ENCODE measurements at regions not wholly inside any gene's neighbourhood (a gene's known extent, or its start where the extent isn't known, plus 50 kb on each side); places are given as distances from the start of the nearest gene placed in this dataset.

GRCh38 chr13:110798081-110798994, 84.8 kb downstream of the ING1 start:
- in situ Hi-C loops (cut with MboI; ENCODE audit: low pct_unique_long_range_greater_than_20kb in 2 of 9, low sequenced_read_pairs in 9 of 9, unreplicated experiment in 9 of 9), result no loop called here
- WGBS, 10 experiments, result 13 to 100% (median 89%) methylated on average over 1 to 12 of the region's 18 CpGs; no CpG with 5 or more reads in 2 of the 10 experiments
- ATAC-seq (replicated peaks in 6 of 8), result no peak
- Histone ChIP-seq H3K4me1 (replicated peaks in 1 of 2) (no peaks in the 10 kb centered on the region), H3K4me3 (no peak overlapping the region), H3K27ac (no peak overlapping the region)

- Histone ChIP-seq H3K4me3 (no peak overlapping the region), H3K27ac (no peak overlapping the region), H3K4me1 (replicated peaks in 1 of 2) (no peaks in the 10 kb centered on the region)
- 2 to 95% (median 86%) methylated on average over 1 to 15 of the region's 30 CpGs for WGBS, 10 experiments
- ATAC-seq (replicated peaks in 6 of 8), result peak in 3 of 8 experiments; percentile 78 to 88 (median 87)
- in situ Hi-C loops (cut with MboI; ENCODE audit: low pct_unique_long_range_greater_than_20kb in 2 of 9, low sequenced_read_pairs in 9 of 9, unreplicated experiment in 9 of 9), result loop anchor here in 1 of 9 experiments (25.0 kb wide), 1 partner anchor 212 kb away; no protein-coding TSS in a partner anchor
Observed at GRCh38 chr13:110799246-110800236, 86.0 kb downstream of the ING1 start.

GRCh38 chr13:110801044-110801443, 87.5 kb downstream of the ING1 start:
- in situ Hi-C loops (cut with MboI; ENCODE audit: low pct_unique_long_range_greater_than_20kb in 2 of 9, low sequenced_read_pairs in 9 of 9, unreplicated experiment in 9 of 9), result loop anchor here in 1 of 9 experiments (25.0 kb wide), 1 partner anchor 214 kb away; no protein-coding TSS in a partner anchor
- 0 to 100% (median 73%) methylated on average over 1 to 6 of the region's 7 CpGs; no CpG with 5 or more reads in 3 of the 10 experiments for WGBS, 10 experiments
- peak in 2 of 8 experiments; percentile 43 to 55 for ATAC-seq (replicated peaks in 6 of 8)

GRCh38 chr13:110802260-110802659, 88.8 kb downstream of the ING1 start:
- no peak for ATAC-seq (replicated peaks in 6 of 8)
- Histone ChIP-seq H3K4me1 (replicated peaks in 1 of 2) (no peaks in the 10 kb centered on the region), H3K4me3 (no peak overlapping the region), H3K27ac (no peak overlapping the region)
- 28 to 100% (median 91%) methylated on average over 2 to 5 of the region's 5 CpGs; no CpG with 5 or more reads in 1 of the 10 experiments for WGBS, 10 experiments
- in situ Hi-C loops (cut with MboI; ENCODE audit: low pct_unique_long_range_greater_than_20kb in 2 of 9, low sequenced_read_pairs in 9 of 9, unreplicated experiment in 9 of 9), result loop anchor here in 1 of 9 experiments (25.0 kb wide), 1 partner anchor 215 kb away; no protein-coding TSS in a partner anchor

More at GRCh38 chr13:110801044-110801443, 87.5 kb downstream of the ING1 start:
- no peak overlapping the region for H3K4me3 ChIP-seq
- H3K27ac ChIP-seq, result no peak overlapping the region
- no peaks in the 10 kb centered on the region for H3K4me1 ChIP-seq (replicated peaks in 1 of 2)

- in situ Hi-C loops (cut with MboI; ENCODE audit: low pct_unique_long_range_greater_than_20kb in 2 of 9, low sequenced_read_pairs in 9 of 9, unreplicated experiment in 9 of 9), result loop anchor here in 1 of 9 experiments (25.0 kb wide), 1 partner anchor 219 kb away; no protein-coding TSS in a partner anchor
- no peaks in the 10 kb centered on the region for H3K4me1 ChIP-seq (replicated peaks in 1 of 2)
- ATAC-seq (replicated peaks in 6 of 8), result no peak
- H3K4me3 ChIP-seq, result no peak overlapping the region
- 50 to 100% (median 60%) methylated on average over 1 to 2 of the region's 4 CpGs; no CpG with 5 or more reads in 5 of the 10 experiments for WGBS, 10 experiments
- H3K27ac ChIP-seq, result no peak overlapping the region
Observed at GRCh38 chr13:110806636-110807035, 93.1 kb downstream of the ING1 start.

- no peak overlapping the region for H3K27ac ChIP-seq
- no peak for ATAC-seq (replicated peaks in 6 of 8)
- no peaks in the 10 kb centered on the region for H3K4me1 ChIP-seq (replicated peaks in 1 of 2)
- in situ Hi-C loops (cut with MboI; ENCODE audit: low pct_unique_long_range_greater_than_20kb in 2 of 9, low sequenced_read_pairs in 9 of 9, unreplicated experiment in 9 of 9), result loop anchor here in 1 of 9 experiments (25.0 kb wide), 1 partner anchor 220 kb away; no protein-coding TSS in a partner anchor
- WGBS, 10 experiments, result 88 to 100% (median 100%) methylated on average over 1 of the region's 1 CpG; no CpG with 5 or more reads in 7 of the 10 experiments
- H3K4me3 ChIP-seq, result no peak overlapping the region
Observed at GRCh38 chr13:110807546-110807945, 94.0 kb downstream of the ING1 start.

- 0 to 87% (median 72%) methylated on average over 1 to 4 of the region's 4 CpGs for WGBS, 10 experiments
- Histone ChIP-seq H3K4me1 (replicated peaks in 1 of 2) (no peaks in the 10 kb centered on the region), H3K4me3 (no peak overlapping the region), H3K27ac (no peak overlapping the region)
- in situ Hi-C loops (cut with MboI; ENCODE audit: low pct_unique_long_range_greater_than_20kb in 2 of 9, low sequenced_read_pairs in 9 of 9, unreplicated experiment in 9 of 9), result loop anchor here in 1 of 9 experiments (25.0 kb wide), 1 partner anchor 221 kb away; no protein-coding TSS in a partner anchor
- no peak for ATAC-seq (replicated peaks in 6 of 8)
Observed at GRCh38 chr13:110808138-110808537, 94.6 kb downstream of the ING1 start.

- no peak for ATAC-seq (replicated peaks in 6 of 8)
Observed at GRCh38 chr13:110809871-110810486, 96.5 kb downstream of the ING1 start.

GRCh38 chr13:110811008-110811720, 97.7 kb downstream of the ING1 start:
- ATAC-seq (replicated peaks in 6 of 8), result no peak
- 28 to 100% (median 79%) methylated on average over 1 to 9 of the region's 16 CpGs; no CpG with 5 or more reads in 2 of the 10 experiments for whole genome bisulfite sequencing, 10 experiments
- in situ Hi-C loops (cut with MboI; ENCODE audit: low pct_unique_long_range_greater_than_20kb in 2 of 9, low sequenced_read_pairs in 9 of 9, unreplicated experiment in 9 of 9), result loop anchor here in 1 of 9 experiments (25.0 kb wide), 1 partner anchor 224 kb away; no protein-coding TSS in a partner anchor
- Histone ChIP-seq H3K27ac (no peak overlapping the region), H3K4me3 (no peak overlapping the region), H3K4me1 (replicated peaks in 1 of 2) (no peaks in the 10 kb centered on the region)

More at GRCh38 chr13:110809871-110810486, 96.5 kb downstream of the ING1 start:
- no peak overlapping the region for H3K27ac ChIP-seq
- H3K4me1 ChIP-seq (replicated peaks in 1 of 2), result no peaks in the 10 kb centered on the region
- H3K4me3 ChIP-seq, result no peak overlapping the region
- in situ Hi-C loops (cut with MboI; ENCODE audit: low pct_unique_long_range_greater_than_20kb in 2 of 9, low sequenced_read_pairs in 9 of 9, unreplicated experiment in 9 of 9), result loop anchor here in 1 of 9 experiments (25.0 kb wide), 1 partner anchor 223 kb away; no protein-coding TSS in a partner anchor
- WGBS, 10 experiments, result 75 to 100% (median 87%) methylated on average over 1 to 8 of the region's 10 CpGs

GRCh38 chr13:110811771-110812120, 98.2 kb downstream of the ING1 start:
- ATAC-seq (replicated peaks in 6 of 8), result no peak
- in situ Hi-C loops (cut with MboI; ENCODE audit: low pct_unique_long_range_greater_than_20kb in 2 of 9, low sequenced_read_pairs in 9 of 9, unreplicated experiment in 9 of 9), result loop anchor here in 1 of 9 experiments (25.0 kb wide), 1 partner anchor 224 kb away; no protein-coding TSS in a partner anchor
- H3K27ac ChIP-seq, result no peak overlapping the region
- 33 to 100% (median 83%) methylated on average over 1 to 7 of the region's 8 CpGs; no CpG with 5 or more reads in 1 of the 10 experiments for WGBS, 10 experiments
- no peaks in the 10 kb centered on the region for H3K4me1 ChIP-seq (replicated peaks in 1 of 2)
- no peak overlapping the region for H3K4me3 ChIP-seq

GRCh38 chr13:110812121-110812868, 98.8 kb downstream of the ING1 start:
- H3K4me3 ChIP-seq, result no peak overlapping the region
- H3K27ac ChIP-seq, result no peak overlapping the region
- ATAC-seq (replicated peaks in 6 of 8), result peak in 2 of 8 experiments; percentile 72 to 90
- WGBS, 10 experiments, result 16 to 100% (median 60%) methylated on average over 1 to 14 of the region's 48 CpGs; no CpG with 5 or more reads in 2 of the 10 experiments
- H3K4me1 ChIP-seq (replicated peaks in 1 of 2), result no peaks in the 10 kb centered on the region
- in situ Hi-C loops (cut with MboI; ENCODE audit: low pct_unique_long_range_greater_than_20kb in 2 of 9, low sequenced_read_pairs in 9 of 9, unreplicated experiment in 9 of 9), result loop anchor here in 1 of 9 experiments (25.0 kb wide), 1 partner anchor 225 kb away; no protein-coding TSS in a partner anchor

All from motor neuron (in vitro differentiated cells).